ENCODE measurements at regions not wholly inside any gene's neighbourhood (a gene's known extent, or its start where the extent isn't known, plus 50 kb on each side); places are given as distances from the start of the nearest gene placed in this dataset.

- TF ChIP-seq CTCF (IDR thresholded peaks at IDR 0.05) (no peak), EP300 (IDR thresholded peaks at IDR 0.05; ENCODE audit: low read depth) (no peak), POLR2A (IDR thresholded peaks at IDR 0.05) (no peak), POLR2AphosphoS5 (IDR thresholded peaks at IDR 0.05) (no peak)
These were observed 256.4 kb upstream of the CDH6 start for GRCh38 chr5:30937070-30937469.
